ENCODE measurements at regions not wholly inside any gene's neighbourhood (a gene's known extent, or its start where the extent isn't known, plus 50 kb on each side); places are given as distances from the start of the nearest gene placed in this dataset.
A peak's percentile ranks its signal among the peaks of the same experiment; 100 is the strongest.
"Not testable (repeated sequence)": the region's sequence is repeated elsewhere in the genome, so short reads cannot be mapped to it uniquely, and the experiment has no call there.

DNA sequence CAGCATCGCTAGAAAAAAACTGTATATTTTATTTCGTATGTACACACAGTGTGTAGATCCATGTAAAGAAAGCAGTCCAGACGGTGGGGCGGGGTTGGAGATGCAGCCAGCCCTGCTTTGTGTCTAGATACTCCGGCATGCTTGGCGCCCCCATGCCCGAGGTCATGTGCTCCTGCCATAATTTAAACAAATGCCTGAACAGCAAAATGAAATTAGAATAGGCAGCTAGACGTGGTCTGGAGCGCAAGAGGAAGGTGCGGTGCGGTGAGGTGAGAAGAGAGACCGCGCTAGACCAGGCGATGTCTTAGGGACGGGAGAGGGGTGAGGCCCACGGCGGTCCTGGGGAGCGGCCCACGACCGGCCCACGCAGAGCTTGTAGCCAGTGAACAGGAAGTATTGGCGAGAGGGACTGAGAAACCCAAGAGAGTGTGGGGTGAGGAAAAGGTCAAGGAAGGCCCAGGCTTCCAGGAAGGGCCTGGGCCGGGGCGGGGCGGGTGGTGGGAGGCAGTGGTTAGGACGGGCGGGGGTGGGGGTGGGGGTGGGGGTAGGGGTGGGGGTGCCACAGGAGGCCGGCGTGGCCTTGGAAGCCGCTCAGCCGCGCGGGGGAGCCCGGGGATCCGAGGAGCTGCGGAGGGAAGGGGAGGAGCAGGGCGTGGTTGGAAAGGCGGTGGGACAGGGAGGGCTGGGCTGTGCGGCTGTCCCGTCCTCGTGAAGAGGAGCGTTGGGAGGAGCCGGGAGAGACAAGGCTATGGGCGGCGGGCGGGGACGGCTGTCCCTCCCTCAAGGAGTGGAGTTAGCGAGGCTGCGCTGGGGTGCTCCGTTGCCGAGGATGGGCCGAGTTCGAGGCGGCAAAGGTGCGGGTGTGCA lies 254.7 kb upstream of the SGCG start:
- peak overlapping the region; percentile 27 for H3K4me3 ChIP-seq (ENCODE audit: low read length)
- peak; percentile 17 for DNase-seq (ENCODE audit: low read depth)
- no peak for TF ChIP-seq CTCF (conservative IDR thresholded peaks at IDR 0.05; ENCODE audit: low read length)

GRCh38 chr13:22926748-22927400 lies 253.9 kb upstream of the SGCG start:
- no peak for TF ChIP-seq CTCF (conservative IDR thresholded peaks at IDR 0.05; ENCODE audit: low read length)
- no peak overlapping the region; the same call in 1 of the 2 replicates for H3K4me3 ChIP-seq (ENCODE audit: low read length)
- DNase-seq (ENCODE audit: low read depth), result no peak

DNA sequence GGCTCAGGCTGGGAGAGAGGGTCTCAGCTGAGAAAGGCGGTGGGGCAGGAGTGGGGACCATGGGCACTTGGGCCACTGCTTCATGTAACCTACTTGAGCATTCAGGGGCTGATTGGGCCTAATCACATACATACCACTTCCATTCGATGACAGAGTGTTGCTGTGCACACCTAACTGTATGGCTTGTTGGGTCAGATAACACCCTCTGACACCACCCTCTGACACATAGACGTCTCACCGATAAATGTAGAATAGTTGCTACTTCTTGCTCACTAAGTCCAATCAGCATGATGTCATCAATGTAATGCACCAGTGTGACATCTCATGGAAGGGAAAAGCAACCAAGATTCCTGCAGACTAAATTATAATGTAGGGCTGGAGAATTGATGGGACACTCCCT lies 252.9 kb upstream of the SGCG start:
- not testable (repeated sequence) for H3K4me3 ChIP-seq (ENCODE audit: low read length); DNase-seq (ENCODE audit: low read depth)

- no peak overlapping the region for H3K4me3 ChIP-seq (ENCODE audit: low read length)
- TF ChIP-seq CTCF (conservative IDR thresholded peaks at IDR 0.05; ENCODE audit: low read length), result no peak
- no peak for DNase-seq (ENCODE audit: low read depth)
Observed at GRCh38 chr13:22929381-22930126, 251.2 kb upstream of the SGCG start.

DNA sequence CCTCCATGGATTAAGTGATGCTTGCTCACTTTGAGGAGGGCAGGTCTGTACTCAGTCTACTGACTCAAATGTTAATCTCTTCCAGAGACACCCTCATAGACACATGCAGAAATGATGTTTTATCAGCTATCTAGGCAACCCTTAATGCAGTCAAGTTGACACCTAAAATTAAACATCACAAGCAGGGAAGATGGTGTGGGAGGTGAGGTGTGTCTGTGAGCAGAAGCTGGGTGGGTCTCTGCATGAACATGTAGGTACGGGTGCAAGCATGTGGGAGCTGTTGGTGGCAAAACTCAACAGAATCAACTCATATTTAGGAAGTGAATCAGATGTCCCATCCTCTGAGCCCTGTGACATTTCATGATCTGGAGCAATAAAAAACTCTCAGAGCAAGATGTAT lies 249.2 kb upstream of the SGCG start:
- TF ChIP-seq CTCF (conservative IDR thresholded peaks at IDR 0.05; ENCODE audit: low read length), result no peak
- no peak for DNase-seq (ENCODE audit: low read depth)
- H3K4me3 ChIP-seq (ENCODE audit: low read length), result no peak overlapping the region

DNA sequence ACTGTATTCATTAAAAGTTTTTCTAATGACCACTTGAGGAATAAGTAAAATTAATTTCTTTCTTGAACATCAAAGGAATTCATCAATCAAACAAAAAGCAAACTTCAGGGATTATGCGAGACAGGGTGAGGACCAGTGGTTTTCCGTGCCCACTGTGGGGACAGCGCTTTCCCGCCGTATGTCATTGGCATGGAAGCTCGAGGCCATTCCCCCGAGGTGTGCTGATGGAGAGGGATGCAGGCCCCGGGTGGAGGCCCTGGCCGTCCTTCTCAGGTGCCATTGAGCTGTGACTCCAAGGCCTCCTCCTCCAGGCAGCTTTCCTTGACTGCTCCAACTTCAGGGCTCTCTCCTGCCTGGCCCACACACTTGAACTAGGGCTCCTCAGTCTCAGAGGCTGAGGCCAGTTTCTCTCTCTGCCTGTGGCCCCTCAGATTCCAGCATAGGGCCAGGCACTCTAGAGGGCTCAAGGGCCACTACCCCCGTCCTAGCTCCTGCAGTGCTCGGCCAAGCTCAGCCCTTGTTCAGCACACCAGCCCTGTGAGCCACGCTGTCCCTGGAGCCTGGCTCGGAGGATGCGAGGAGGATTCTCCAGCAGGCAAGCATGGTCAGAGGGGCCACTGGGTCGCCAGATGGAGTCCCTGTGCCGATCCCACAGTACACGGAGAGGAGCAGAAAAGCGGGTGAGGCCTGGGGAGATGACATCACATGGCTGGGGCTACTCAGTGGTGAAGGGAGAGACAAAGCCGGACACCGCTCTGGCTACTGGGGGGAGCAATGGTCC lies 248.0 kb upstream of the SGCG start:
- not testable (repeated sequence) for DNase-seq (ENCODE audit: low read depth); H3K4me3 ChIP-seq (ENCODE audit: low read length)

DNA sequence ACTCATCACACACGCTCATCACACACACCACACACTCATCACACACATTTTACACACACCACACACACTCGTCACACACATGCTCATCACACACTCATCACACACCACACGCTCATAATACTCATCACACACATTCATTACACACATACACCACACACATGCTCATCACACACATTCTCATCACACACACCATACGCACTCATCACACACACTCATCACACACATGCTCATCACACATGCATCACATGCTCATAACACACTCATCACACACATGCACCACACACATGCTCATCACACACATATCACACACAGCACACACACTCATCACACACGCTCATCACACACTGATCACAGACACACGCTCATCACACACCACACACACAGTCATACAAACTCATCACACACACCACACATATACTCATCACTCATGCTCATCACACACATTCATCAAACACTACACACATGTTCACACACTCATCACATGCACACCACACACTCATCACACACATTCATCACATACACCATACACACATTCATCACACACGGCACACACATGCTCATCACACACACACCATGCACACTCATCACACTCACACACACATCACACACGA lies 247.1 kb upstream of the SGCG start:
- no peak for TF ChIP-seq CTCF (conservative IDR thresholded peaks at IDR 0.05; ENCODE audit: low read length)
- DNase-seq (ENCODE audit: low read depth), result no peak
- no peak overlapping the region for H3K4me3 ChIP-seq (ENCODE audit: low read length)

All from AG10803 (cell line).